ENCODE measurements at regions not wholly inside any gene's neighbourhood (a gene's known extent, or its start where the extent isn't known, plus 50 kb on each side); places are given as distances from the start of the nearest gene placed in this dataset.

- no peaks in the 10 kb centered on the region for H4K20me1 ChIP-seq (ENCODE audit: control insufficient read depth, extremely low read depth, insufficient read depth, low read length)
- dilution Hi-C loops (cut with MboI; ENCODE audit: extremely low pct_ligation_motif_present, low sequenced_read_pairs): no loop called here
- no peak for FAIRE-seq
- no peaks in the 10 kb centered on the region for H3K9me1 ChIP-seq (ENCODE audit: control insufficient read depth, extremely low read depth, insufficient read depth, low read length)
- no peaks in the 10 kb centered on the region for H3K79me2 ChIP-seq (ENCODE audit: control insufficient read depth, insufficient read depth, low read length)
- no peaks in the 10 kb centered on the region for H3K36me3 ChIP-seq (ENCODE audit: control insufficient read depth in 2 of 2, extremely low read depth in 1 of 2, insufficient read depth in 2 of 2, low read length in 2 of 2)
- no peak overlapping the region for H2AFZ ChIP-seq (ENCODE audit: control insufficient read depth, low read length)
- H3K4me3 ChIP-seq (ENCODE audit: control insufficient read depth in 2 of 3, extremely low read depth in 1 of 3, insufficient read depth in 2 of 3, low read depth in 1 of 3, low read length in 3 of 3): no peak overlapping the region
- H3K27me3 ChIP-seq (ENCODE audit: control insufficient read depth, extremely low read depth, insufficient read depth, low read length): no peaks in the 10 kb centered on the region
- DNase-seq (ENCODE audit: low read depth, low spot score): no peak
- no peaks in the 10 kb centered on the region for H3K9me3 ChIP-seq (ENCODE audit: control insufficient read depth, low read depth, low read length)
- no peak for TF ChIP-seq CTCF (optimal IDR thresholded peaks at IDR 0.05 in 1 of 3, IDR thresholded peaks at IDR 0.05 in 1 of 3, conservative IDR thresholded peaks at IDR 0.05 in 1 of 3; ENCODE audit: extremely low read depth in 1 of 3, insufficient read depth in 2 of 3, low read length in 3 of 3)
- TF ChIP-seq EZH2 (IDR thresholded peaks at IDR 0.05; ENCODE audit: low read length): no peak
- H3K4me2 ChIP-seq (ENCODE audit: control insufficient read depth, extremely low read depth, insufficient read depth, low read depth, low read length): no peak overlapping the region
- no peak overlapping the region for H3K27ac ChIP-seq (ENCODE audit: control insufficient read depth, insufficient read depth, low read length)
- H3K4me1 ChIP-seq (ENCODE audit: control insufficient read depth, extremely low read depth, insufficient read depth, low read length): no peaks in the 10 kb centered on the region
- H3K9ac ChIP-seq (ENCODE audit: control insufficient read depth, extremely low read depth, insufficient read depth, low read length): no peak overlapping the region
These were observed 634.4 kb upstream of the C9orf72 start for GRCh38 chr9:28207657-28208056.

- Histone ChIP-seq H3K9me1 (ENCODE audit: control insufficient read depth, extremely low read depth, insufficient read depth, low read length) (no peaks in the 10 kb centered on the region), H4K20me1 (ENCODE audit: control insufficient read depth, extremely low read depth, insufficient read depth, low read length) (no peaks in the 10 kb centered on the region), H3K9ac (ENCODE audit: control insufficient read depth, extremely low read depth, insufficient read depth, low read length) (no peak overlapping the region), H3K79me2 (ENCODE audit: control insufficient read depth, insufficient read depth, low read length) (no peaks in the 10 kb centered on the region), H3K36me3 (ENCODE audit: control insufficient read depth in 2 of 2, extremely low read depth in 1 of 2, insufficient read depth in 2 of 2, low read length in 2 of 2) (no peaks in the 10 kb centered on the region), H3K4me3 (ENCODE audit: control insufficient read depth in 2 of 3, extremely low read depth in 1 of 3, insufficient read depth in 2 of 3, low read depth in 1 of 3, low read length in 3 of 3) (no peak overlapping the region), H3K9me3 (ENCODE audit: control insufficient read depth, low read depth, low read length) (no peaks in the 10 kb centered on the region), H2AFZ (ENCODE audit: control insufficient read depth, low read length) (no peak overlapping the region), H3K4me2 (ENCODE audit: control insufficient read depth, extremely low read depth, insufficient read depth, low read depth, low read length) (no peak overlapping the region), H3K27me3 (ENCODE audit: control insufficient read depth, extremely low read depth, insufficient read depth, low read length) (no peaks in the 10 kb centered on the region), H3K27ac (ENCODE audit: control insufficient read depth, insufficient read depth, low read length) (no peak overlapping the region), H3K4me1 (ENCODE audit: control insufficient read depth, extremely low read depth, insufficient read depth, low read length) (no peaks in the 10 kb centered on the region)
- FAIRE-seq (no peak), DNase-seq (ENCODE audit: low read depth, low spot score) (no peak)
- TF ChIP-seq EZH2 (IDR thresholded peaks at IDR 0.05; ENCODE audit: low read length) (no peak), CTCF (optimal IDR thresholded peaks at IDR 0.05 in 1 of 3, IDR thresholded peaks at IDR 0.05 in 1 of 3, conservative IDR thresholded peaks at IDR 0.05 in 1 of 3; ENCODE audit: extremely low read depth in 1 of 3, insufficient read depth in 2 of 3, low read length in 3 of 3) (no peak)
- dilution Hi-C loops (cut with MboI; ENCODE audit: extremely low pct_ligation_motif_present, low sequenced_read_pairs): no loop called here
These were observed 635.8 kb upstream of the C9orf72 start for GRCh38 chr9:28209130-28209529.

Data from keratinocyte (primary cell).